ENCODE measurements at regions not wholly inside any gene's neighbourhood (a gene's known extent, or its start where the extent isn't known, plus 50 kb on each side); places are given as distances from the start of the nearest gene placed in this dataset.

DNA sequence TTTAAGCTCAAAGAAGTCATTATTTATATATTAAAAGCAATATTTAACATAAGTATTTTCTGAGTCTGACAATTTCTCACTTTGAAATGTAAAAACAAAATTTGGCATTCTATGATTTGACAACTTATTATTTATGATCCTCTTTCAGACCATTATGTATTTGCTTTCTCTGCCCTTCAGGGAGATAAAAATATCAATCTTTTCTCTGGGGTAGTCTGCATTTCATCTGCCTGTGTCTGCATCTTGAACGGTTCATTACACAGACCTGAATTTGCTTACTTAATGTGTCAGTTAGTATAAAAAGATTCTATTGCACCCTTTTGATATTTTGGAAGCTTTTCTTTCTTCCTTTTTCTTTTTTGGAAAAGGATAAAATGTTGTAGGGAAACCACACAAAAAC, 354.0 kb upstream of the RGS17 start:
- TF ChIP-seq, protein P1, sequence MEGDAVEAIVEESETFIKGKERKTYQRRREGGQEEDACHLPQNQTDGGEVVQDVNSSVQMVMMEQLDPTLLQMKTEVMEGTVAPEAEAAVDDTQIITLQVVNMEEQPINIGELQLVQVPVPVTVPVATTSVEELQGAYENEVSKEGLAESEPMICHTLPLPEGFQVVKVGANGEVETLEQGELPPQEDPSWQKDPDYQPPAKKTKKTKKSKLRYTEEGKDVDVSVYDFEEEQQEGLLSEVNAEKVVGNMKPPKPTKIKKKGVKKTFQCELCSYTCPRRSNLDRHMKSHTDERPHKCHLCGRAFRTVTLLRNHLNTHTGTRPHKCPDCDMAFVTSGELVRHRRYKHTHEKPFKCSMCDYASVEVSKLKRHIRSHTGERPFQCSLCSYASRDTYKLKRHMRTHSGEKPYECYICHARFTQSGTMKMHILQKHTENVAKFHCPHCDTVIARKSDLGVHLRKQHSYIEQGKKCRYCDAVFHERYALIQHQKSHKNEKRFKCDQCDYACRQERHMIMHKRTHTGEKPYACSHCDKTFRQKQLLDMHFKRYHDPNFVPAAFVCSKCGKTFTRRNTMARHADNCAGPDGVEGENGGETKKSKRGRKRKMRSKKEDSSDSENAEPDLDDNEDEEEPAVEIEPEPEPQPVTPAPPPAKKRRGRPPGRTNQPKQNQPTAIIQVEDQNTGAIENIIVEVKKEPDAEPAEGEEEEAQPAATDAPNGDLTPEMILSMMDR (IDR thresholded peaks at IDR 0.05) = no peak
- TF ChIP-seq EZH2 (IDR thresholded peaks at IDR 0.05) = no peak

All from neural progenitor cell (in vitro differentiated cells).